ENCODE measurements at regions not wholly inside any gene's neighbourhood (a gene's known extent, or its start where the extent isn't known, plus 50 kb on each side); places are given as distances from the start of the nearest gene placed in this dataset.
"Not testable (repeated sequence)": the region's sequence is repeated elsewhere in the genome, so short reads cannot be mapped to it uniquely, and the experiment has no call there.

DNA sequence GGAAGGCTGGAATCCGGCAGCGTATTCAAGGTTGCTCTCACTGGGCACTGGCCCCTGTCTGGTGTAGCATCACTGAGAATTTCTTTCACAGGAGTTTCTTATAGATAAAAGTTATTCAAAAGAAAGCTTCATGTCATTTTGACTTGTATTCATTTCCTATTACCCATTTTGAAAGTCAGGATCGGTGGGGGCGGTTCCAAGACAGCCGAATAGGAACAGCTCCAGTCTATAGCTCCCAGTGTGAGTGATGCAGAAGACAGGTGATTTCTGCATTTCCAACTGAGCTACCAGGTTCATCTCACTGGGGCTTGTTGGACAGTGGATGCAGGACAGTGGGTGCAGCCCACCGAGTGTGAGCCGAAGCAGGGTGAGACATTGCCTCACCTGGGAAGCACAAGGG is 51.5 kb upstream of the CDC42EP3 start:
- DNase-seq: not testable (repeated sequence)

DNA sequence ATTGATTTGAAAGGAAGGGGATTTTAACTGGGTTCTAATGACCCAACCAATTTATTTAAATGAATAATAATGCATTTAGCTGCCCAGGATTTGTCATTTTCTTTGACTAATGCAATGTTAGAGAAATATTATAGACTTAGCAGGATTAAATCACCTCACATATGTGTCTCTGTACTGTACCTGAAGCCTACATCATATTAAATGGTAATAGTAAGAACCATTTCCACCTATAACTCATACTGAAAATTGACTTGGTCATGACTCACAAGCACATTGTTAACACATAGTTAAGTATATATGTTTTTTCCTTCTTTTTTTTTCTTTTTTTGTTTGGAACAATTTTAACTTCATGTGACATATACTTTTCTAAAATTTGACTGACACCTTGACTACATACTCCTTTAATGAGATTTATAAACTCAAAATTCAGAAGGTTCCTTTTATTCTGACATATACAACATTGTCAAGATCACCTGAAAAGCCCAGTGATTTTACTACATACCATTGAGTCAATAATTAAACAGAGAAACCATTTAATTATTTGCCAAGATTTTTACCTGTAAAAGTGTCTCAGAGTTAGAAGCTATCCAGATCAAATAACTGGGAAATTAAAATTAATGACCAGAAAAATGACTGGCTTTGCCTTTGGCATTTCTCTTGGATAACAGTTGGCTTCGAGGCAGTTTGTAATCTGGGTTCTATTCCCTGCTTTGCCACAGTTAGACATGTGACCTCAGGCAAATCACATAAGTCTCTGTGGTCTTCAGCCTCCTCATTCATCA is 58.8 kb upstream of the CDC42EP3 start:
- DNase-seq: no peak

DNA sequence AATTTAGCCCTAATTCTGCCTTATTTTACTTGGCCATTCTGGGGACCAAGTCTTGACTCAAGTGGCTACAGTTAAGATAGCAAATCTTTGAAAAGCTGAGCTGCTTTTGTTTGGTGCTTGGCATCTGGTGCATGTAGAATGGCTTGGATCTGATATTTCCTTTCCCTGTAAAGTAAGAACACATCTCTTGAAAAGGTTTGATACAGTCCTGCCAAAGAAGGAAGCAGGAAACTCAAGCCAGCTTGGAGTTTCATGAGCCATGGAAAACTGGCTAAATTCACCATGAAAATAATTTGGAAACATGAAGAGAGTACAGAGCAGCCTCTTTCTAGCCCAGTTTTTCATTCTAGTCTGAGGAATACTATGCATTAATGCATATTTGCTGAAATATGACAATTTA is 61.0 kb upstream of the CDC42EP3 start:
- not testable (repeated sequence) for DNase-seq

DNA sequence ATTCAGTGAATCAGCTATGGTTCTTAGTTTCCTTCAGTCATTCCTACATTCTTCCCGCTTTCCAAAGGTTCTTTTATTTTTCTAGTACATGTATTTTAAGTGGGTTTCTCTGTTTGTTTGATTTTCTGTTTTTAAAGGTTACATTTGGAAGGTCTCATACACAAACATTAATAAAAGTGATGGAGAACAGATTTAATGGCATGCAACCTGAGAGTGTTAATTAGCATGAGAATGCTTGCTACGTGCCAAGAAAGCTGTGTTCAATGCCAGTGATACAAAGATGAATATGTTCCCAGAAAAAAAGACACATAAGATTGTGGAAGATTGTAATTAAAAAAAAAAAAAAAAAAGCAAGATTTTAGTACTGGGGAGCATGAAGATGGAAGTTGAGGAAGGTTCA is 61.8 kb upstream of the CDC42EP3 start:
- DNase-seq: no peak

DNA sequence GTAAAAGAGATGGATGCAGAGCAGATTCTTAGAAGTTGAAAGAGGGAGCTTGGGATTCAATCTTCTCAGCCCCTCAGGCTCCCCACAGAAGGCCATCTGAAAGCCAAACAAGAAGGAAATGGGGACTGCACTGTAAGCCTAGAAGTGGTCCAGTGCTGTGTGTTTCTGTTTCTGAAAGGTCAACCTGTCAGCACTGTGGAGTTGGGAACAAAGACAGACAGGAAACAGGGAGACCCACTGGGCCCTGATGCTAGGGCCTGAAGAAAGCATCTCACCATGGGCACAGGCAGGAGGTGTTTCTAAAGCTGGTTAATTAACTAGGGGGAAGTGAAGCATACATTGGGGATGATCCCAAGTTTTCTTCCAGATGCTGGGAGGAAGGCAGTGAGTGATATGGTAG is 62.5 kb upstream of the CDC42EP3 start:
- DNase-seq: not testable (repeated sequence)

DNA sequence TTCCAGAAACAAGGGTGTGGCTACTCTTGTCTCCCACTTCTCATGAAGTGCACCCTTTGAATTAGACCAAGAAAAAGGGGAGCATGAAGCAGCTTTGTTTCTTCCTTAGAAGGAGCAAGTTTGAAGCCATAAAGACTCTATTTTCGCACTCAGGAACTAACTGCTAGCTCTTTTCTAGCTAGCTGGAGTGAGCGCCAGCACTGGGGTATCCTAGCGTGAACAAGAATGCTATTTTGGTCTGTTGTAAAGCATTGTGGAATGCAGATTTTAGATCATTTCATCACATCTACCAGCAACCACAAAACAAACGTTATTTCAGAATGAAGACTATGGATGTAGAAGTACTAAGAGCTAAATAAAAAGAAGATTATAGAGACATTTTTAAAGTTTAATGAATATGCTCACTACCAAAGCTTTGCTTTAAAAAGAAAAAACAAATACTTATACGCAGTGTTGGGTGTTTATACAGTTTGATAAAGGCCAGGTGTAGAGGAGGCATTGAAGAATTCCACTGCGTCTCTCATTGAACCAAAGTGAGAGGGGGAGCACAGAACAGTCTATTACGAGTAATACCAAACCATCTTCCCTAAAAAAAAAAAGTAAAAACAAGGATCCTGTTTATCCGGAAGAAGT is 63.6 kb upstream of the CDC42EP3 start:
- not testable (repeated sequence) for DNase-seq

DNA sequence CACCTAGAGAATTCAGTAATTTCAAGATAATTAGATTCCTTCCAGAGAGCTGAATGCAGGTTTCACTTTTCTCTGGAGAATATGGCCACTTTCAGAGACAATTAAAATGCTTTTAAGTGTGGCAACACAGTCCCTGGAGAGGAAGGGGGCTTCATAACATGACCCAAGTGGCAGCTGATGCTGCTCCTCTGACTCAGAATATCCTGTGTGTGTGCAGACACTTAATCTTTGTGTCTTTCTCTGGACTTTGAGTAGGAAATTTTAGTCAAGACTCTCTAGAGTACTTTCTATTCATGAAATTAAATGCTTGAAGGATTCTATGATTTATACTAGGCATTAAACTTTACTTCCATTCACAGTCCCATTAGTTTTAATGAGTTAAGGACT is 64.1 kb upstream of the CDC42EP3 start:
- not testable (repeated sequence) for DNase-seq

DNA sequence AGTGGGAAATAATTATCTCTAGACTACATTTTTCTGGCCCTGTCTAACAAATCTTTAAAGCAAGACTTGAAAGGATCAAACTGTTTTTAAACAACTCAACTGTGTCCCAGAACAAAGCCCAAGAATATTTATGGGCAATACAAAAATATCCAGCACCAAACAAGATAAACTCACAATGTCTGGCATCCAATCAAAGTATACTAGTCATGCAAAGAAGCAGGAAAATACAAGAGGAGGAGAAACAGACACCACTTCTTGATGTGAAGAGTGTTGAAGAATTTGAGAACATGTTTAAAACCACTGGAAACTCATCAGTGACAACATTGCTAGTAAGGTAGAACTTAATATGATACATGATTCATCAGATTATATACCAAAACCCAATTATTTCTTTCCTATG is 66.1 kb upstream of the CDC42EP3 start:
- DNase-seq: no peak

DNA sequence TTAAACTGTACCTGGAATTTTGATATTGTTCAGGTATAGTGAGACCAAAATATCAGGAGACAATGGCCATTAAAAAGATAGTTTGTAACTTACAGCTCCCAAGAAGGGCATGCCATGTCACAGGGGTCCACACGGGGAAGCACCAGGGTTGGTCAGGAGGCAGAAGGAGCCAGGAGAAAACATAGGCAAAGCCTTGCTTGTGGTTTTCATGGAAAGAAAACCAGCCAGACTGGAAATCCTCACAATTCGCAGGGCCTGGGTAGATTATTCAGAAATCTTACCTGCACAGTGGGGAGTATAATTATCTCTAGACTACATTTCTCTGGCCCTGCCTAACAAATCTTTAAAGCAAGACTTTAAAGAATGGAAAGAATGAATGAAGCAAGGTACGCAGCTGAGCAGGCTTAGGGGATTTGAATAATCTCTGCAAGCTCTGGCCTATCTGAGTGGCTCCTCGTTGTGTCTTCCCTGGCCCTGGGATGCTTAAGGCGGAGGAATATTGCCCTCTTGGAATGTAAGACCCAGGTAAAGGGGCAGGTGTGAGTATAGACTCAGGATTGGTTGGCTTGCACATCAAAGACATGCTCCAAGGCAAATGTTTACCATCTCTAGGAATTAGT is 66.9 kb upstream of the CDC42EP3 start:
- DNase-seq: no peak

DNA sequence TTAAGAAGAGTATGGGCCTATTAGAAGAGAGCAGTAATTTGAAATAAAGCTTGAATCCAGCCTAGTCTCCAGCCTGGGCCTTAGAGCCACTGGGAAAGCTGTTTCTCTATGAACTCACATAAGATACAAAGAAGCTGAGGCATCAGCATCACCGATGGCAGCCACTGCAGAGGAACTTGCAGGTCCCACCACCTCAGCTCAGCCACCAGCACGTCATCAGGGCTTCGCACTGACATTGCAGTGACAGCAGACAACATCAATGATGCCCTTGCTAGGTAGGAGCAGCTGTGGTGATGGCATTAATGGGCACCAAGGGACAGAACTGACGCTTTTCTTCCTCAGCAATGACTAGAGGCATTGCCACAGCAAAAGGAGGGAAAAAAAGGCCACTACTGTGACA is 67.7 kb upstream of the CDC42EP3 start:
- no peak for DNase-seq

DNA sequence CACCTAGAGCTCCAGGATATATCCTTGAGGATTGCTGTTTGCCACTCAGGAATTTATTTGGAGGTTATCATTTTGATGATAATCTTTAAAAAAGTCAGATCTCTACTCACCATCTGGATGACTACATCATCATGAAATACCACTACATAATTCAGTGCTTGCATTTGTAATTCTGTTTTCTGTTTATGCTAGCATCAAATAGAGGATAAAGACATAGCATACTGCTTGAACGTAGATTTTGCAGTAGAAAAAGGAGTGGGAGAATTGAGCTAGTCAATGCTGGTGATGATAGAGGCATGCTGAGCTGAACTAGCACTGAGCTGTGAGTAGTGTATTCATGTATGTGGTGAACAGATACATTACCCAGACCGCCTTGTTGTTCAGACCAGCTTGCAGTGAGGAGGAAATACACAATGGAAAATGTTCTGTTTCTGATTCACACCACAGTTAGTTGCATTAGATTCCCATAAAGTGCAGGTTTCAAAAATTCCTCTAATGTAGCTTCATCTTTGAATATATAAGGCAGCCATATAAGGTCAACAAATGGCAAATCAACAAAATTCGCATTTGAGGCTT is 68.8 kb upstream of the CDC42EP3 start:
- no peak for DNase-seq

DNA sequence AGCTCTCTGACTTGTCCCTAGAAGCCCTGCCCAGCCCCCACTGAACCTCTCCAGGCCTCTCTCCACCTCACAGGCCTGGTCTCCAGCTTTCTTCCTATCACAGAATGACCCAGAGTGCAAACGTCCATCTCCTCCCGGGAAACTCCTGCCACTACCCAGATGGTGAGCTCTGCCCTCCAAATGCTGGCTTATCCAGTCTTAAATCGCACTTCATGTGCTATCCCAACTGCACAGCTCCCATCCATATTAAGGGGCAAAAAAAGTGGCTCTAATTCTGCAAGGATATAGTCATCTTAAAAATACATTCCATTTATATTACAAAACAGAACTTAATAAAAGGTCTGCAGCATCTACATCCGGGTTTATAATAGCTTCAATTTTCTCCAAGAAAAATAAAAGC is 70.8 kb upstream of the CDC42EP3 start:
- DNase-seq: no peak

DNA sequence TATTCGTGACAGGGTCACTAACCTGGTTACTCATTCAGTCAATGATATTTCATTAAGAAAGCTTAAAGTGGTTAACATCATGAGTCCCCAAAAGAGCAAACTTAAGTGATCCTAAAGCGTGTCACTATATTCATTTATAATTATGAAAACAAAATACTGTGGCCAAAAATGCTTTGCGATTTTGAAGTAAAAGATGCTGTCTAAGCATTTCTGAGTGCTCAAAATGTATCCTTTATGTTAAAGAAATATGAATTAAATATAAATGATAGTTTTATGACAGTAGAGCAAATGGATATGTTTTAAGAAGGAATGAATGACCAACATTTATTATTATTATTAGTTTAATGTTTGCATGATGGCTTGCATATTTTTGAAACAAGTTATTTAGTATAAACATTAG is 72.6 kb upstream of the CDC42EP3 start:
- no peak for DNase-seq

DNA sequence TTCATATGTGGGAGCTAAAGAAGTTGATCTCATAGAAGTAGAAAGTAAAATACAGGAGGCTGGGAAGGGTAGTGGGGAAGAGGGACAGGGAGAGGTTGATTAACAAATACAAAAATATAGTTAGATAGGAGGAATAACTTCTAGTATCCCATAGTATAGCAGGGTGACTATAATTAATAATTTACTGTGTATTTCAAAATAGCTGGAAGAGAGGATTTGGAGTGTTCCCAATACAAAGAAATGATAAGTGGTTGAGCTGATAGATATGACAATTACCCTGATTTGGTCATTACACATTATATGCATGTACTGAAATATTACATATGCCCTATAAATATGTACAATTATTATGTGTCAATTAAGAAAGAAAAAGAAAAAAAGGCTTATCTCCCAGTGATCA is 73.5 kb upstream of the CDC42EP3 start:
- not testable (repeated sequence) for DNase-seq

DNA sequence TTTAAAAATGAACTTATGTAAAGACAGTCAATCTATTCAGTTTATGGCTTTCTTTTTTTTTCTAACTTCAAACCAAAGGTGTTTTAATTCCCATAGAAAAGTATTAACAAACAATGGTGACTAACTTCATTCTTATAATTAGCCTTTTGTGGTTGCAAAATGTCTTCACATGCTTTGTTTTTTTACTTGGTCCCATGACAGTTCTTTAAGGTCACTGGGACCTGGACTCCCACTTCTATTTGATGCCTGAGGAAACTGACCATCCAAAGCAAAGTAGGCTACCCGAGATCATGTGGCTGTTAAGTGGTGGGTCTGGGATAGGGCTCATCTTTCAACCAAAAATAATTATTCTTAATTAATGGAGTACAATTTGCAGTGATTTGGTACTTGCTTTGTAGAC is 74.6 kb upstream of the CDC42EP3 start:
- not testable (repeated sequence) for DNase-seq

DNA sequence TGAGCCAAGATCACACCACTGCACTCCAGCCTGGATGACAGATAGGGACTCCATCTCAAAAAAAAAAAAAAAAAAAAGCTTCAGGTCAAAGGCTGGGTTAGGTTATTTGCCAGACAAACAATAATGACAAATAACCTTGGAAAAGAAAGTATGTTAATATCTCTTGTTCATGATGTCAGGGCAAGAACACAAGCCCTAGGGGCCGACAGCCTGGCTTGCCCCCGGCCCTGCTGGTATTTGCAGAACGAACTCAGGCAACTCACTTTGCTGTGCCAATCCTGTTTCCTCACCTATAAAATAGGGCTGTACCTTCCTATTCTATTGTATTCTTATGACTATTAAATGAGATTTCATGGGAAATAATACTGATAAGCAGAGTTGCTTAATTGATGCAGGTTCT is 75.4 kb upstream of the CDC42EP3 start:
- no peak for DNase-seq

DNA sequence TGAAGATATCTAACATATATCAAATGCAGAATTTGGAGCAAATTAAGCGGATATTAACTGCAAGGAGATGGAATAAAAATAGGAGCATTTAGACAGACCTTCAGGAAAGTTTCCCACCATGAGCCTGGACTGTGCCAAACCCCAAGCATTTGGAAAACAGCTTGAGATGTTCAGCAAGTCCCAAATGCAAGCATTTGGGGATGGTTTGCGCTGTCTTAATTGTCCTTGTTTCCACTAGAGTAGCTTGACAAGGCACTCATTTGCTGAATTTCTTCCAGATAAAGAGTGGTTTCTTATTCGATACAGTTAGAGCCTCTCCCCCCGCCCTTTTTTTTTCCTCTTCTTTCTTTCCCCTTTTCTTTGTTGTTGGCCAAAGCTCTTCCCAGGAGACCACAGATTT is 77.1 kb upstream of the CDC42EP3 start:
- DNase-seq: no peak

DNA sequence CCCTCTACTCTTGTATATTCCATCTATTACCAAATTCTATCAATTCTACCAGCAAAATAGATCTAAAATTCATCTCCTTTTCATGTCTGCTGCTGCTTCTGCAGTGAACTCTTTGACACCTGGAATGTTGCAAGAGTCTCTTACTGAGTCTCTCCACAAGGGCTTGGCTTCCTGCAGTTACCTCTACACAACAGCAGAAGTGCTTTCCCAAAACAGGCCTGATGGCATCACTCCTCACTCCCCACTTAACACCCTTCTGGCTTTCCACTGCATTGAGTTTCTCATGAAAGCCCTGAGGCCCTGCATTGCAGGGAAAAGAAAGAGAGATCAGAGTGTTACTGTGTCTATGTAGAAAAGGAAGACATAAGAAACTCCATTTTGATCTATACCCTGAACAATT is 78.8 kb upstream of the CDC42EP3 start:
- DNase-seq: not testable (repeated sequence)

DNA sequence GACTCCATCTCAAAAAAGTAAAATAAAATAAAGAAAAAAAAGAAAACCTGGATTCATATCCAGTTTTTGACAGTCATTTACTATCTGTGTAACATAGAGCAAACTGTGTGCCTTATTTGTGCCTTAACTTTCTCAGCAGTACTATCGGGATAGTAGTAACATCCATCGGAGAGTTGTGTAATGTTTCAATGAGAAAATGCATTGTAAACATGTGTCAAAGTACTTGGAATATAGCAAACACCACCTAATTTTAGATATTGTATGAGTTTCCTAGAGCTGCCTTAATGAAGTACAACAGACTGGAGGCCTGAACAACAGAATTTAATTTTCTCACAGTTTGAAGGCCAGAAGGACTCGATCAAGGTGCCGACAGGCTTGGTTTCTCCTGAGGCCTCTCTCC is 81.3 kb upstream of the CDC42EP3 start:
- DNase-seq: no peak

DNA sequence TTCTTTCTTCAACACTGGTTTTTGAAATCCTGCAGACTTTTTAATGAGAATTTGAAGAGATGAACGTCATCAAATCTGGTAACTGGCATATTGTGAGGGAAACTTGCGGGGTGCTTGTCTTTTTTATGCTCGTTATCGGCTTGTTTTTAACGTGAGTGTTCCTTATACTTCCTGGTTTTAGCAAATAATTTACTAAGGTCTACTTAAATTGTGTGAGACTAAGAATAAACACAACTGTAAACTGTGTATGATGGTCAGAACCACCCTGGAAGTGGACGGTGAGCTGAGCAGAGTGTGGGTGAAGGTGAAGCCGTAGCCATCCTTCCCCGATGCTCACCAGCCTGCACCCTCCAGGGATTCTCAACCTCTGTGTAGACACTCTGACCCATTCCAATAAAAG is 82.3 kb upstream of the CDC42EP3 start:
- no peak for DNase-seq

DNA sequence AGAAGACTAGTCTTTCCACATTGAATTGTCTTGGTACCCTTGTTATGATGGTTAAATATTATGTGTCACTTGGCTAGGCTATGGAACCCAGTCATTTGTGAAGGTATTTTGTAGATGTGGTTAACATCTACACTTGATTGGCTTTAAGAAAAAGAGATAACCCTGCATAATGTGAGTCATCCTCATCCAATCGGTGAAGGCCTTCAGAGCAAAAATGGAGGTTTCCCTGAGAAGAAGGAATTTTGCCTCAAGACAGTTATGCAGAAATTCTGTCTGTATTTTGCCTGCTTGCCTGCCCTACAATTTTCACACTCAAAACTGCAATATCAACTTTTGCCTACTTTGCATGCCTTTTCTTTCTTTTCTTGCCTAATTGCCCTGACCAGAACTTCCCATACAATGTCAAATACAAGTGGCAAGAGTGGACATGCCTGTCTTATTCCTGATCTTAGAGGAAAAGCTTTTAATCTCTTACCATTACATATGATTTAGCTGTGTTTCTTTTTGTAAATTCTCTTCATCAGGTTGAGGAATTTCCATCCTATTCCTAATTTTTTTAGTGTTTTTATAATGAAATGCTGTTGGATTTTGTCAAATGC is 84.6 kb upstream of the CDC42EP3 start:
- not testable (repeated sequence) for DNase-seq

DNA sequence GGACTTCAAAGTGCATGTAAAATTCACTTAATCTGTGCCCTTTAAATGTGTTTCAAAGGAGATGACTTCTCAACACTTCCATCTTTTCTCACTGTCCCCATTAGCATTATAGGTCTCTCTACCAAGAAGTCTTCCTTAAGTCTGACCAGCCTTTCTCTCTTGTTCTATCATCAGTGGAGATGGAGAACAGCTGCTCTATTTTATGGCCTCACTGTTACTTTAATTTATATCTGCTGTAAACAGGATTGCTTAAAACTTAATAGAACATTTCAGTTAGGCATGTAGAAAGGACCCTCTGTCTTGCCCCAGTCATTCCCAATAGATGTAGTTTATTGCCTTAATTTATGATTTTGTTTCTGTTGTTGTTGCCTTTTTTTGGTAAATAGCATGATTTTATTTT is 86.0 kb upstream of the CDC42EP3 start:
- not testable (repeated sequence) for DNase-seq

DNA sequence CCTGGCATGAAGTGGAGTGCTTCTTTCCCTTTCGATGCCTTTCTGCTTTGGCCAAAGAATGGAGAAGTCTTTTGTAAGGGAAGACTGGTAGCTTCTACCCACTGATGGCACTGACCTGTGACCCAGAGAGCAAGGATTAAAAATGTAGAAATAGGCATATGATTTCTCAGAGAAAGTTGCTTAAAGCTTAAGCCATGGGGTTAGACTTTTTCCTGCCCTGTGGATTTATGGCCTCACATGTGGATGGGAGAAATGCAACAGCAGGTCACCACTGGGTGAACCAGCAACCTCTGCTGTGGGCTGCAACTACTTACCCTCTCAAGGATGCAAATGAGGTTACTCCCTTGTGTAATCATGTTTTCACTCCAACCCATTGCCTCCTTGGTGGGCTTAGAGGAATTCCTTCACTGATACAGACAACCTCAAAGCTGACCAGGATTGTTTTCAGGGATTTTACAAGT is 86.7 kb upstream of the CDC42EP3 start:
- not testable (repeated sequence) for DNase-seq
